Activated T-helper 17 cell treated with anti-CD3 and anti-CD28 coated beads, Interleukin-2, amount 50 U/mL, for 72 hours (primary cell): ENCODE measurements at regions not wholly inside any gene's neighbourhood (a gene's known extent, or its start where the extent isn't known, plus 50 kb on each side); places are given as distances from the start of the nearest gene placed in this dataset.

ENCODE experiments used
- ATAC-seq: fragments of 150-1000 bp; cut with Tn5 transposase; replicated peaks from 2 replicates; pipeline ENCODE4 v1.10.0; 2021; ENCODE audit warnings: mild to moderate bottlenecking, moderate library complexity
- H3K27ac Mint-ChIP-seq: one replicate; pipeline ENCODE4 v1.8.0; 2022; ENCODE audit warnings: mixed read lengths
- H3K27me3 Mint-ChIP-seq: one replicate; pipeline ENCODE4 v1.8.0; 2022; ENCODE audit warnings: mixed read lengths
- H3K36me3 Mint-ChIP-seq: one replicate; pipeline ENCODE4 v1.8.0; 2022; ENCODE audit warnings: low read depth, mild to moderate bottlenecking, mixed read lengths
- H3K4me1 Mint-ChIP-seq: one replicate; pipeline ENCODE4 v1.8.0; 2022; ENCODE audit warnings: mixed read lengths
- H3K4me3 Mint-ChIP-seq: one replicate; pipeline ENCODE4 v1.8.0; 2022; ENCODE audit warnings: mild to moderate bottlenecking, mixed read lengths
- H3K9me3 Mint-ChIP-seq: one replicate; pipeline ENCODE4 v1.8.0; 2022; ENCODE audit warnings: mixed read lengths

DNA sequence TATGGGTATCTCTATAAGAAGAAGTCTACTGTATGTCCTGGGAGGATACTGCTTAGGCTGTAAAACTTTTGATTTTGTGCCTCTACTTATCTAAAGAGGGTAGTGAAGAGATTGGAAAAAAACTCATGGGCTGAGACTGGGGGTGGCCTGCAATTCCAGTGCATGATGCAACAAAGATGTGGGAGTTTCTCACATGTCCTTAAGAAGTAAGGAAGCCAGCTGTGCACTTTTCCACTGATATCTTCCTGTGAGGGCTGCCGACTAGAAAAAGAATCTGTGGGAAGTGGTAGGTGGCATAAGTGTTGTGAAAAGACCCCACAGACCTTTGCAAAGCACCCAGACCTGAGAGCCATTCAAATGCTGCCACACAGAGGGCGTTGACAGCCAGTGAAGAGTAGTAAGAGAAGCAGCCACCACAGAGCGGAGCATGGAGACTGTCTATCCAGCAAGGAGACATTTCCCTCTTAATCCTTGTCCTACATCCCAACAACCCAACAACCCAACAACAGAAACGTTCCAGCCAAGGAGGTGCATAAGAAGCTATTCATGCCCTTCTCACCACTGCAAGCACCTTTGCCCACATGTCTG is 65.1 kb downstream of the PFDN4 start:
- H3K4me3 Mint-ChIP-seq = no peak overlapping the region
- ATAC-seq = no peak
- no peaks in the 10 kb centered on the region for H3K36me3 Mint-ChIP-seq
- H3K4me1 Mint-ChIP-seq = no peaks in the 10 kb centered on the region
- no peaks in the 10 kb centered on the region for H3K9me3 Mint-ChIP-seq
- H3K27me3 Mint-ChIP-seq = peaks cover 12% of the 10 kb centered on the region
- H3K27ac Mint-ChIP-seq = no peak overlapping the region

DNA sequence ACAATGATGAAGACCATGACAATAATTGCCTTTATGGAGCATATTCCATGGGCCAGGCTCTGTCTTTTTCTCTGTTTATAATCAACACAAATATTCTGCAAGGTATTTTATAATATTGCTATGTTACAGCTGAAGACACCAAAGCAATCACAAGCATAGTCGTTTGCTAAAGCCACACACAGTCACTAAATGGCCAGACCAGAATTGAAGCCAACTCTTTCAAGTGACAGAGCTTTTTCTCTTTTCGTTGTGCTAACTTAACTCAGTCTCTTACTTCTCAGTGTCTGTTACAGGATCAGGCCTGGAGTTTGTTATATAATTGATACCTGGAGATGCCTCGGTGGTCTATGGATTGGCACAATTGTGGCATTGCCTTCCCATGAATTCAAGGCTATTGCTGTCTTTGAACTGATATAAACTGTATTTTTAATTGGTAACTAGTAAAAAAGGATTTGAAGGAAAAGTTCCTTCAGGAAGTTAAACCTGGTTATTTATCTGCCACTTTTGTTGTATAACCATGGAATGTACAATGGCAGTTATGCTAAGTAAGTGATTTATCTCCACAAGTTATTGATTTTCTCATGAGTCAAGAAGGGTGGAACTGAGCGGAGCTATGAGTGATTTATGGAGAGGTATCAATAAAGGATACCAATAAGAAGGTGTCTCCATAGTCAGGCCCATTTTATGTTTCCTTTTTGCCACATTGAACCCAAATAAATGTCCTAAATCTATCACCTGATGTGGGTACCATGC is 67.6 kb downstream of the PFDN4 start:
- Mint-ChIP-seq H3K27ac (no peak overlapping the region), H3K9me3 (no peaks in the 10 kb centered on the region), H3K4me3 (no peak overlapping the region), H3K4me1 (no peaks in the 10 kb centered on the region), H3K27me3 (peaks cover 5% of the 10 kb centered on the region), H3K36me3 (no peaks in the 10 kb centered on the region)
- ATAC-seq = no peak

DNA sequence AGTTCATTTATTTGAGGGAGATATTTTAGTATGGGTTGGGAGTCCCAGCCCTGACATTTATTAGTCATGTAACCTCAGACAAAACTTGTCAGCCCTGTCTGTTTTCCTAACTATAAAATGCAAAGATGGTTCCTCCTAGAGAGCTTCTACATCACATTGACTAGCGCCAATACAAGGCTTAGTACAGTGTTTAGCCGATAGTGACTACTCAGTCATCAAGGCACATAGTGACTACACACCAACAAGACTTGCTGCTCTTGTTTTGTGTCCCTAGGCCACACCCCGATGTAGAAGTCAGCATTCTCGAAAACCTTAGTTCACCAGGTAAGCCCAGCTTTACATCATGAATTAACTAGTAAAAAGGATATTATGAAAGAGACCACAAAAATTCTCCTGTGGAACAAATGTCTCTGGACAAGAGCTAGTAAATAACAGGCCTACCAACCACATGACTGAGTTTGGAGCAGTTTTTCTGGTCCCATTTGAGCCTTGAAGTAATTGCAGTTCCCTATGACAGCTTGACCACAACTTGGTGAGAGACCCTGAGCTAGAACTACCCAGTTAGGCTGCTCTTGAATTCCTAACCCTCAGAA is 68.8 kb downstream of the PFDN4 start:
- ATAC-seq = no peak

DNA sequence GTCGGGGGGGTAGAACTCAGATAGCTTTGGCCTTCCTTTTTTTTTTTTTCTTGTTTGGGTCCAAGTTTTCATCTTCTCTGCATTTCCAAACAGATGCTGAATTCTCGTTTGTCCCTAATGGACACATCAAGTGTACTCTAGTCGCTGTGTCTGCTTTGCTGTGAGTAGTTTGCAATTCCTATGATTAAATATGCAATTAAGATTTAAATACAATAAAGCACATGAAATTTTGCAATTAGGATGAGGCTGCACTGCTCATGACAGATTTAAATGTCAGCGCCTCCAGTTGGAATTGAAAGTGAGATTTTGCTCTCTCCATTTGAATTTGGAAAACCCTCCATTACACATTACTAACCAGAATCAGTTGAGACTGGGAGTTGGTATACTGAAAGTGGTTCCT is 70.4 kb downstream of the PFDN4 start:
- H3K27me3 Mint-ChIP-seq = no peaks in the 10 kb centered on the region
- no peak overlapping the region for H3K27ac Mint-ChIP-seq
- H3K4me1 Mint-ChIP-seq = no peaks in the 10 kb centered on the region
- H3K36me3 Mint-ChIP-seq = no peaks in the 10 kb centered on the region
- no peaks in the 10 kb centered on the region for H3K9me3 Mint-ChIP-seq
- no peak for ATAC-seq
- no peak overlapping the region for H3K4me3 Mint-ChIP-seq

More for the DNA sequence above, 68.8 kb downstream of the PFDN4 start:
- H3K4me1 Mint-ChIP-seq = no peaks in the 10 kb centered on the region
- H3K4me3 Mint-ChIP-seq = no peak overlapping the region
- no peak overlapping the region for H3K27ac Mint-ChIP-seq
- no peaks in the 10 kb centered on the region for H3K9me3 Mint-ChIP-seq
- no peaks in the 10 kb centered on the region for H3K36me3 Mint-ChIP-seq
- peaks cover 5% of the 10 kb centered on the region for H3K27me3 Mint-ChIP-seq

DNA sequence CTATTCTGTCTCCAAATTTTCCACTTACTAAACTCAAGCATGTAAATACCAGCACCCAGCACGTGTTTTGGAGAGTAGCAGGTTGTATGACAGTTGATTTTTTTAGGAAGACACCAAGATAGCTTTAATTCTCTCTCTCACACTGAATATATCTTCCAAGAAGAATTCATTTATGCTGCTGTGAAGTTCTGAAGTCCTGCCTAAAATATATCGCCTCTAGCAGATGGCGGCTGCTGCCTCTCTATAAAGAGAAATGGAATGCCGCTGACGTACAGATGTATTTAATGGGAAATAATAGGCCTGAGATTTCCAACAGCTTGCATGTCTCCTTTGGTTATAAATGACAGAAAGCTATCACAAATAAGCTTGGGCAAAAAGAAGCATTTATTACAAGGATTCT is 74.7 kb downstream of the PFDN4 start:
- H3K27ac Mint-ChIP-seq = peak overlapping the region; percentile 72
- H3K36me3 Mint-ChIP-seq = peaks cover 8% of the 10 kb centered on the region
- no peaks in the 10 kb centered on the region for H3K27me3 Mint-ChIP-seq
- no peaks in the 10 kb centered on the region for H3K9me3 Mint-ChIP-seq
- H3K4me1 Mint-ChIP-seq = peaks cover 12% of the 10 kb centered on the region
- no peak overlapping the region for H3K4me3 Mint-ChIP-seq
- ATAC-seq = no peak

DNA sequence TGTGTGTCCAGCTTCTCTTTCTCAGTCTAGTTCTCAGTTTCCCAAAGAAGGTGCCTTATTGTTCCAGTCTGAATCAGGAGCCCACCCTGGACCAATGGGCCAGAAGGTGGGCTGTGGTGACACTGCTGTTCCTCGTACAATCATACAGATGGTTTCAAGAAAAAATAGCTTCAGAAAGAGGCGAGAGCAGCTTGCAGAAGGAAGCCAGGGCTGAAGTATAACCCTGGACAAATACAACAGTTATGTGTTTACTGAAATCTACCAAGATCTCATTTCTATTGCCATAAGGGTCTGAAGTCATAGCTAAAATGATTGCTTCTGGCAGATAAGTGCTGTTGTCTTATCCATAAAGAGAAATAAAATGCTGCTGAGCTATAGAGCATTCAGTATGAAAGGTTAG is 75.4 kb downstream of the PFDN4 start:
- Mint-ChIP-seq H3K36me3 (peaks cover 8% of the 10 kb centered on the region), H3K27ac (peak overlapping the region; percentile 72), H3K9me3 (no peaks in the 10 kb centered on the region), H3K4me3 (no peak overlapping the region), H3K27me3 (peaks cover 2% of the 10 kb centered on the region), H3K4me1 (peaks cover 12% of the 10 kb centered on the region)
- ATAC-seq = no peak

DNA sequence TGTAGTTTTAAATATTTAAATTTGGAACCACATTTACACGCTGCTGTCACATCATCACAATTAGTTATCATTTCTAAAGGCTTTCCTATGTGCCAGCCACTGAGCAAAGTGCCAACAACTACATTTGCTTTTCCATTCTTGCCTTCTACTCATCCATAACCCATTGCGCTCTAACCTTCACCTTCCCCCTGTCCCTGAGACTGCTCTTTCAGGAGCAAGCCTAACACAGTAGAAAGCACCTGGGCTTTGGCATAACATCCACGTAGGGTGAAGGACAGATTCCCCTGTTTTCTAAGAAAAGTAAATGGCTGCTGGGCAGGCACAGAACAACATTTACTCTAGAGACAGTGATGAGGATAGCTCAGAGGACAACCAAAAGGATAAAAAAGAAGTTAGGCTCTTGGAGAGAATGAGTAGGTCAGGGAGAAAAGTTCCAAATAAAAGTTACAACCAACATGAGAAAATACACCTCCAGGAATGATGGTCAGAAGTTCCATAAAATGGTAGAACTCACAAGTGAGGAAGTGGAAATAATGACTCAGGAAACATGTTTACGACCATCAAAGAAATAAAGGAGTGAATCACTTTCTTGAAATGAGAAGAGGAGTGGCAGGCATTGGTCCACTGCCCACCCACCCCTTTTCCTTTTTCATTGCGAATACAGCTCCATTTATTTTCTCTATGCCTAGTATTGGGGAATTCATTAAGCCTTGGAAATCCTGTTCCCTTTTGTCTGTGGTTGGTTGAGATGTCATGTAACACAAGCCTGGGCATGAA is 77.2 kb downstream of the PFDN4 start:
- Mint-ChIP-seq H3K27me3 (peaks cover 8% of the 10 kb centered on the region), H3K36me3 (peaks cover 8% of the 10 kb centered on the region), H3K4me3 (peak overlapping the region; percentile 67), H3K4me1 (peaks cover 12% of the 10 kb centered on the region), H3K9me3 (no peaks in the 10 kb centered on the region), H3K27ac (peak overlapping the region; percentile 97)
- ATAC-seq = peak; percentile 90

DNA sequence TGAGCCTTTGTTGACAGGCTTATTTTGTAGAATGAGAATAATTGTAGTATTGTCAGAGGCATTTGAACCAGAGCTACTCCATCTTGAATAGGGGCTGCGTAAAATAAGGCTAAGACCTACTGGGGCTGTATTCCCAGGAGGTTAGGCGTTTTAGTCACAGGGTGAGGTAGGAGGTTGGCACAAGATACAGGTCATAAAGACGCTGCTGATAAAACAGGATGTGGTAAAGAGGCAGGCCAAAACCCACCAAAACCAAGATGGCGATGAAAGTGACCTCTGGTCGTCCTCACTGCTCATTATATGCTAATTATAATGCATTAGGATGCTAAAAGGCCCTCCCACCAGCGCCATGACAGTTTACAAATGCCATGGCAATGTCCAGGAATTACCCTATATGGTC is 82.7 kb downstream of the PFDN4 start:
- no peak overlapping the region for H3K27ac Mint-ChIP-seq
- peaks cover 3% of the 10 kb centered on the region for H3K4me1 Mint-ChIP-seq
- H3K4me3 Mint-ChIP-seq = no peak overlapping the region
- H3K27me3 Mint-ChIP-seq = peaks cover 21% of the 10 kb centered on the region
- ATAC-seq = peak; percentile 40
- H3K9me3 Mint-ChIP-seq = no peaks in the 10 kb centered on the region
- no peaks in the 10 kb centered on the region for H3K36me3 Mint-ChIP-seq

DNA sequence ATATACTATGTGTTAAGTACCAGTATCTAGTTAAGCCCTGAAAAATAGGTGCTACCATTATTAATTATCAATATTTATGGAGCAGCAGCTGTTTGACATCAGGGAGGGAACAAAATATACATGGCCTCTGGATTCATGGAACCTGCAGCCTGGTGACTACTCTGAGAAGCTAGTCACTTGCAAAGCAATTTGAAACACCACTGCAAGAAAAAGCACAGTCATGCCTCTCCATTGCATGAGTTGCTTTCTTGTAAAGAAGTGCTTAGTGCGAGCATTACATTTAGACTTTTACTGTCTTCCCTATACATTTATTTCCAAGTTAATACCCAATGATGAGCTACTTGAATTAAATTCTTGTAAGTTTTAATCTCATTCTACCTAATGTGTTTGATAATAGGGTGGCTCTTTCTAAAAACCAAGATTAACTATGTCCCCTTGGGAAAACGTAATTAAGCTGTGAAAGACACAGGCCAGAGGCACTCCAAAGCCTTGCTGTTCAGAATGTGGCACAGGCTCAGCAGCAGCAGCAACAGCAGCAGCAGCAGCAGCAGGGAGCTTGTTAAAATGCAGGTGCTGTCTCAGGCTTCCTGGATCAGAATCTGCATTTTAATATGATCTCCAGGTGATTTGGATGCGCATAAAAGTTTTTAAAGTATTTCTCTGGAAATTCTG is 83.6 kb downstream of the PFDN4 start:
- H3K4me1 Mint-ChIP-seq = no peaks in the 10 kb centered on the region
- no peaks in the 10 kb centered on the region for H3K9me3 Mint-ChIP-seq
- no peak overlapping the region for H3K4me3 Mint-ChIP-seq
- no peak for ATAC-seq
- no peaks in the 10 kb centered on the region for H3K36me3 Mint-ChIP-seq
- H3K27ac Mint-ChIP-seq = no peak overlapping the region
- peaks cover 25% of the 10 kb centered on the region for H3K27me3 Mint-ChIP-seq

DNA sequence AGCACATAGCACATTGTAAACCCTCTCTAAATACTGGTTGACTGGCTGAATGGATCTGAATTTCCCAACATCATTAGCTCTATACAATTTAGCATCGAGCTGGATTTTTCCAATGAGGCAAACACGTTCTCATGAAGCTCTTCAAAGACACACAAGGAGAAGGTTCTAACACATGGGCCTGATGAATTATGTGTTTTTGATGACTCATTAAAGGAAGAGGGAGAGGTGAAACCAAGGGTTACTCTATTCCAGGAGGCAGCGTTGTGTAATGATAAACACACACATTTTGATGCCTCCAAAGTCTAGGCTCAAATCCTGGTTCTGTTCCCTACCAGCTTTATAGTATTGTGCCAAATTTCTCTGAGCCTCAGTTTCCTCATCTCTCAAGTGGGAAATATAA is 84.3 kb downstream of the PFDN4 start:
- H3K27ac Mint-ChIP-seq = no peak overlapping the region
- no peaks in the 10 kb centered on the region for H3K9me3 Mint-ChIP-seq
- H3K27me3 Mint-ChIP-seq = peaks cover 29% of the 10 kb centered on the region
- H3K36me3 Mint-ChIP-seq = no peaks in the 10 kb centered on the region
- ATAC-seq = peak; percentile 34
- no peak overlapping the region for H3K4me3 Mint-ChIP-seq
- H3K4me1 Mint-ChIP-seq = no peaks in the 10 kb centered on the region

DNA sequence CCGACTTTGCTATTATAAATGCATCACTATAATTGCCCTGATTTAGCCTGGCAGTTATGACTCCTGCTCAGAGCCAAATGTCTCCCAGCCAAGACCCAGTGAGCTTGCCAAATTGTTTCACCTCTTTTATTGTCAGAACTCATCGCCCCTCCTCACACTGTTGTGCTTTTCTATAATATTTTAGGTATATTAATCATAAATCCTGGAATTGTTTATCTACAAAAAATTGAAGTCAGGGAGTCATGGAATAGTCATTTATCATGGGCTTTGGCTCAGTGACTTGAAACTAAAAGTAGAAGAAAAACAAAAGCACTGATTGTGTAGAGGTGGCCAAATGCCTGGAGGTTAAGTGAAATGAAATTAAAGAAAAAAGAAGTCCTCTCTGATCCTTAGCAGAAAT is 85.6 kb downstream of the PFDN4 start:
- no peak for ATAC-seq
- Mint-ChIP-seq H3K4me1 (no peaks in the 10 kb centered on the region), H3K27me3 (peaks cover 26% of the 10 kb centered on the region), H3K27ac (no peak overlapping the region), H3K4me3 (no peak overlapping the region), H3K9me3 (no peaks in the 10 kb centered on the region), H3K36me3 (no peaks in the 10 kb centered on the region)

DNA sequence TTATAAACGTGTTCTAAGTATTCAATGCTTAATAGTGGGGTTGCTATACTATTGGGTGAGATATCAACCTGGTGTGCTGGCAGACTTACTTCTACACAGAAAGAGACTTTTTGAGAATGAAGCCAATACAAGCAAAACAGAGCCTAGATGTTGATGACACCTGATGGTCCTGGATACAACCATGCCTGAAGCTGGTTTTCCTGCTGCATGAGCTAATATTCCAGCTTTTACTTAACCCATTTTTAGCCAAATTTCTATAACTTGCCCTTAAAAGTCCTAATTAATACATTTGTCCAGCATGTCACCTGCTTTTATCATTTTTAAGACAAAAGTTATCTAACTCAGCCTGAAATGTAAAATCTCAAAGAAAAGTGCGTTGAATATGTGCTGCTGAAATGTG is 86.2 kb downstream of the PFDN4 start:
- H3K27ac Mint-ChIP-seq = no peak overlapping the region
- no peaks in the 10 kb centered on the region for H3K9me3 Mint-ChIP-seq
- peaks cover 26% of the 10 kb centered on the region for H3K27me3 Mint-ChIP-seq
- no peaks in the 10 kb centered on the region for H3K36me3 Mint-ChIP-seq
- ATAC-seq = no peak
- no peaks in the 10 kb centered on the region for H3K4me1 Mint-ChIP-seq
- no peak overlapping the region for H3K4me3 Mint-ChIP-seq

DNA sequence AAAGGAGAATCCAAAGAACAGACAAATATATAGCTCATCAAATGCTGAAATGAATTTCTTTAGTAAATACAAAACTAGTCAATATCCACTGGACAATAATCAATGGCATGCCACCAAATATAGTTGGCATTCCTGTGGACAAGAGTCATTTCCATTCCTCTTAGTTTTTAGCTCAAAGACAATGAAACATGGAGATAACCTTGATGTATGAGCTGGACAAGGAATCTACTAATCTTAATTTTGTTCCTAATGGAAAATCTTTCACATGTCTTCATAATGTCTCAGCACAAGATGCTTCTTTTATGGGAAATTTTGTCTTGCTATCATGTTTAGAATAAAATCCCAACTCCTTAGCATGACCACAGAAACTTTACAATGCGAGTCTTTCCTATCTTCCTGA is 87.8 kb downstream of the PFDN4 start:
- Mint-ChIP-seq H3K27me3 (peaks cover 27% of the 10 kb centered on the region), H3K9me3 (no peaks in the 10 kb centered on the region), H3K27ac (no peak overlapping the region), H3K4me1 (no peaks in the 10 kb centered on the region), H3K4me3 (no peak overlapping the region), H3K36me3 (no peaks in the 10 kb centered on the region)
- ATAC-seq = no peak

DNA sequence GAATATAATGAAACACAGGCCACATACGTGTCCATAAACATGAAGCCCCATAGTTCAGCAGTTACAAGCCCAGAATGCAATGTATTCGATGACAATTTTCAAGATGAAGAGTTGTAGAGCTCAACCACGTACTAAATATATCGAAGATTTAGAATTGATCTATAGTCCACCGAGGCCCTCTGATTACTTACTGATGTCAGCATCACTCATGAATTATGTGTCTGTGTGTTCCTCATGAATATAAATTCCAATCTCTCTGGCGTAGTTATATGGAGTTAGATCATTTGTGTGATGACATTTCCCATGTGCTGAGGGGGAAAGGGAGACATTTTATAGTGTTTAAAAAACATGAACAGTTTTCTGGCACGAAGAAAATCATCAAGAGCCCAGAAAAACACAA is 97.5 kb downstream of the PFDN4 start:
- Mint-ChIP-seq H3K4me3 (no peak overlapping the region), H3K27ac (no peak overlapping the region), H3K4me1 (peaks cover 7% of the 10 kb centered on the region), H3K36me3 (no peaks in the 10 kb centered on the region), H3K27me3 (peaks cover 33% of the 10 kb centered on the region), H3K9me3 (no peaks in the 10 kb centered on the region)
- ATAC-seq = no peak
